Activated T-cell treated with anti-CD3 and anti-CD28 coated beads, Interleukin-2, amount 50 U/mL, for 72 hours (primary cell): ENCODE measurements at regions not wholly inside any gene's neighbourhood (a gene's known extent, or its start where the extent isn't known, plus 50 kb on each side); places are given as distances from the start of the nearest gene placed in this dataset.

Experiments
- ATAC-seq, 2 donors: fragments of 150-1000 bp; cut with Tn5 transposase; replicated peaks in 1 of 2; 2 replicates each; pipeline ENCODE4 v1.10.0; 2021; ENCODE audit warnings: moderate library complexity in 2 of 2, mild to moderate bottlenecking in 1 of 2
- DNase-seq, 2 donors: peaks; one replicate each; pipeline ENCODE4 v3.0.0; 2021 to 2022; ENCODE audit warnings: mixed read lengths in 1 of 2
- H3K27ac Mint-ChIP-seq: one replicate; pipeline ENCODE4 v1.8.0; 2022; ENCODE audit warnings: mild to moderate bottlenecking, moderate library complexity, mixed read lengths
- H3K27me3 Mint-ChIP-seq: one replicate; pipeline ENCODE4 v1.8.0; 2022; ENCODE audit warnings: low read depth, mixed read lengths
- H3K36me3 Mint-ChIP-seq, 2 donors: one replicate each; pipeline ENCODE4 v1.8.0; 2022; ENCODE audit warnings: mixed read lengths in 2 of 2, mild to moderate bottlenecking in 1 of 2; ENCODE audit not compliant: insufficient read depth in 2 of 2
- H3K4me1 Mint-ChIP-seq: one replicate; pipeline ENCODE4 v1.8.0; 2022; ENCODE audit warnings: low read depth, mixed read lengths
- H3K4me3 Mint-ChIP-seq, 2 donors: one replicate each; pipeline ENCODE4 v1.8.0; 2022; ENCODE audit warnings: mild to moderate bottlenecking in 2 of 2, mixed read lengths in 2 of 2, moderate library complexity in 2 of 2
- H3K9me3 Mint-ChIP-seq, 2 donors: one replicate each; pipeline ENCODE4 v1.8.0; 2022; ENCODE audit warnings: mixed read lengths in 2 of 2

- ATAC-seq (no peak), DNase-seq (no peak)
- H3K27ac Mint-ChIP-seq, result no peak overlapping the region
- H3K36me3 Mint-ChIP-seq, result no peaks in the 10 kb centered on the region
- no peaks in the 10 kb centered on the region for H3K4me1 Mint-ChIP-seq
- no peak overlapping the region for H3K4me3 Mint-ChIP-seq
- peaks cover 5% of the 10 kb centered on the region for H3K27me3 Mint-ChIP-seq
- H3K9me3 Mint-ChIP-seq, result no peaks in the 10 kb centered on the region
Measured at GRCh38 chr2:120966510-120967254, 231.0 kb downstream of the GLI2 start.

GRCh38 chr2:120968307-120969015 lies 232.8 kb downstream of the GLI2 start:
- no peaks in the 10 kb centered on the region for H3K9me3 Mint-ChIP-seq
- no peak for DNase-seq
- H3K27ac Mint-ChIP-seq, result no peak overlapping the region
- peaks cover 5% of the 10 kb centered on the region for H3K27me3 Mint-ChIP-seq
- no peaks in the 10 kb centered on the region for H3K36me3 Mint-ChIP-seq
- H3K4me3 Mint-ChIP-seq, result no peak overlapping the region
- no peaks in the 10 kb centered on the region for H3K4me1 Mint-ChIP-seq
- no peak for ATAC-seq

- no peak for DNase-seq
- Mint-ChIP-seq H3K36me3 (no peaks in the 10 kb centered on the region), H3K4me1 (no peaks in the 10 kb centered on the region), H3K27me3 (no peaks in the 10 kb centered on the region), H3K9me3 (no peaks in the 10 kb centered on the region), H3K4me3 (no peak overlapping the region), H3K27ac (no peak overlapping the region)
- ATAC-seq, result no peak
Measured at GRCh38 chr2:120969613-120970355, 234.1 kb downstream of the GLI2 start.

- ATAC-seq (no peak), DNase-seq (no peak)
- Mint-ChIP-seq H3K4me3 (no peak overlapping the region), H3K9me3 (no peaks in the 10 kb centered on the region), H3K36me3 (no peaks in the 10 kb centered on the region), H3K27me3 (no peaks in the 10 kb centered on the region), H3K4me1 (no peaks in the 10 kb centered on the region), H3K27ac (no peak overlapping the region)
Measured at GRCh38 chr2:120971866-120972265, 236.2 kb downstream of the GLI2 start.

GRCh38 chr2:120972286-120972685 lies 236.6 kb downstream of the GLI2 start:
- Mint-ChIP-seq H3K9me3 (no peaks in the 10 kb centered on the region), H3K36me3 (no peaks in the 10 kb centered on the region), H3K4me3 (no peak overlapping the region), H3K27ac (no peak overlapping the region), H3K4me1 (no peaks in the 10 kb centered on the region), H3K27me3 (no peaks in the 10 kb centered on the region)
- ATAC-seq, result no peak
- no peak for DNase-seq

GRCh38 chr2:120973196-120973595 lies 237.5 kb downstream of the GLI2 start:
- H3K27me3 Mint-ChIP-seq, result no peaks in the 10 kb centered on the region
- no peaks in the 10 kb centered on the region for H3K36me3 Mint-ChIP-seq
- ATAC-seq (no peak), DNase-seq (no peak)
- H3K9me3 Mint-ChIP-seq, result no peaks in the 10 kb centered on the region
- no peak overlapping the region for H3K4me3 Mint-ChIP-seq
- H3K27ac Mint-ChIP-seq, result no peak overlapping the region
- no peaks in the 10 kb centered on the region for H3K4me1 Mint-ChIP-seq

GRCh38 chr2:120974950-120975349 lies 239.3 kb downstream of the GLI2 start:
- Mint-ChIP-seq H3K4me1 (no peaks in the 10 kb centered on the region), H3K36me3 (no peaks in the 10 kb centered on the region), H3K27me3 (no peaks in the 10 kb centered on the region), H3K4me3 (no peak overlapping the region), H3K27ac (no peak overlapping the region), H3K9me3 (no peaks in the 10 kb centered on the region)
- ATAC-seq (no peak), DNase-seq (no peak)

- DNase-seq (no peak), ATAC-seq (no peak)
- Mint-ChIP-seq H3K9me3 (no peaks in the 10 kb centered on the region), H3K4me3 (no peak overlapping the region), H3K4me1 (no peaks in the 10 kb centered on the region), H3K27ac (no peak overlapping the region), H3K36me3 (no peaks in the 10 kb centered on the region), H3K27me3 (no peaks in the 10 kb centered on the region)
Measured at GRCh38 chr2:120976501-120977307, 241.0 kb downstream of the GLI2 start.

- ATAC-seq (no peak), DNase-seq (no peak)
- H3K4me1 Mint-ChIP-seq, result no peaks in the 10 kb centered on the region
- no peaks in the 10 kb centered on the region for H3K27me3 Mint-ChIP-seq
- no peak overlapping the region for H3K27ac Mint-ChIP-seq
- no peaks in the 10 kb centered on the region for H3K36me3 Mint-ChIP-seq
- no peaks in the 10 kb centered on the region for H3K9me3 Mint-ChIP-seq
- H3K4me3 Mint-ChIP-seq, result no peak overlapping the region
Measured at GRCh38 chr2:120977582-120978358, 242.1 kb downstream of the GLI2 start.

- no peaks in the 10 kb centered on the region for H3K9me3 Mint-ChIP-seq
- no peak overlapping the region for H3K4me3 Mint-ChIP-seq
- ATAC-seq (no peak), DNase-seq (no peak)
- H3K36me3 Mint-ChIP-seq, result no peaks in the 10 kb centered on the region
- H3K4me1 Mint-ChIP-seq, result no peaks in the 10 kb centered on the region
- no peak overlapping the region for H3K27ac Mint-ChIP-seq
- no peaks in the 10 kb centered on the region for H3K27me3 Mint-ChIP-seq
Measured at GRCh38 chr2:120978359-120979050, 242.8 kb downstream of the GLI2 start.

GRCh38 chr2:120979398-120979797 lies 243.7 kb downstream of the GLI2 start:
- H3K27ac Mint-ChIP-seq, result no peak overlapping the region
- H3K27me3 Mint-ChIP-seq, result no peaks in the 10 kb centered on the region
- no peak for DNase-seq
- no peaks in the 10 kb centered on the region for H3K36me3 Mint-ChIP-seq
- no peaks in the 10 kb centered on the region for H3K4me1 Mint-ChIP-seq
- H3K4me3 Mint-ChIP-seq, result no peak overlapping the region
- ATAC-seq, result no peak
- H3K9me3 Mint-ChIP-seq, result no peaks in the 10 kb centered on the region

- ATAC-seq, result no peak
- Mint-ChIP-seq H3K27me3 (no peaks in the 10 kb centered on the region), H3K36me3 (no peaks in the 10 kb centered on the region), H3K9me3 (no peaks in the 10 kb centered on the region), H3K4me1 (no peaks in the 10 kb centered on the region), H3K4me3 (no peak overlapping the region), H3K27ac (no peak overlapping the region)
- no peak for DNase-seq
Measured at GRCh38 chr2:120979921-120980320, 244.3 kb downstream of the GLI2 start.
